Esophagus muscularis mucosa (tissue), 4 donors: ENCODE measurements at regions not wholly inside any gene's neighbourhood (a gene's known extent, or its start where the extent isn't known, plus 50 kb on each side); places are given as distances from the start of the nearest gene placed in this dataset.

ENCODE experiments used
- DNase-seq: peaks from one replicate; pipeline ENCODE4 v3.0.0-alpha.2; 2017; ENCODE audit errors: extremely low spot score
- H3K27ac ChIP-seq, 4 donors: fragments of 200-600 bp; sonication (generic); replicated peaks in 1 of 4; 1 replicate in 3 of 4; 2 replicates in 1 of 4; pipeline ENCODE4 v1.5.1; 2016 to 2019; ENCODE audit warnings: mild to moderate bottlenecking in 1 of 4
- H3K27me3 ChIP-seq, 4 donors: fragments of 200-600 bp; sonication (generic); one replicate each; pipeline versions ENCODE4 v1.5.1 to v1.6.0; 2016 to 2019
- H3K36me3 ChIP-seq, 4 donors: fragments of 200-600 bp; sonication (generic); one replicate each; pipeline ENCODE4 v1.5.1; 2016 to 2019
- H3K4me1 ChIP-seq, 4 donors: fragments of 200-600 bp; sonication (generic); one replicate each; pipeline ENCODE4 v1.5.1; 2016 to 2019
- H3K4me3 ChIP-seq, 4 donors: fragments of 200-600 bp; sonication (generic); 1 replicate in 2 of 4; 2 replicates in 2 of 4; pipeline ENCODE4 v1.5.1; 2016 to 2019; ENCODE audit warnings: mild to moderate bottlenecking in 4 of 4, moderate library complexity in 1 of 4
- H3K9me3 ChIP-seq, 4 donors: fragments of 200-600 bp; sonication (generic); 1 replicate in 3 of 4; 2 replicates in 1 of 4; pipeline ENCODE4 v1.5.1; 2016 to 2019
- CTCF ChIP-seq, 3 experiments: fragments of 200-600 bp in 2 of 3; fragments of 450-650 bp in 1 of 3; sonication (generic) in 2 of 3; IDR thresholded peaks; one replicate each; pipeline ENCODE4 v1.5.1; 2017 to 2019; ENCODE audit warnings: antibody characterized with exemption in 3 of 3, mild to moderate bottlenecking in 2 of 3, moderate library complexity in 1 of 3
- EP300 ChIP-seq: sonication (generic); formaldehyde crosslinking; IDR thresholded peaks from one replicate; pipeline ENCODE4 v1.6.1; 2017; ENCODE audit warnings: antibody characterized with exemption
- POLR2A ChIP-seq: fragments of 450-650 bp; IDR thresholded peaks from one replicate; pipeline ENCODE4 v1.6.1; 2017; ENCODE audit warnings: antibody characterized with exemption, moderate library complexity, mild to moderate bottlenecking, low read depth
- POLR2AphosphoS5 ChIP-seq, 2 donors: sonication (generic); formaldehyde crosslinking; IDR thresholded peaks; one replicate each; pipeline ENCODE4 v1.6.1; 2017; ENCODE audit warnings: antibody characterized with exemption in 2 of 2
- WGBS: methylation state at CpG from one replicate; pipeline ENCODE4 v1.1.5; 2018; 5-methylcytosine and 5-hydroxymethylcytosine counted together
- intact Hi-C: fragments of 100-400 bp; cut with DNase I; formaldehyde crosslinking; loops from one replicate; pipeline ENCODE4 v1.15.1; 2023

GRCh38 chr5:110013017-110013416 is 323.3 kb downstream of the MAN2A1 start:
- no peaks in the 10 kb centered on the region for H3K36me3 ChIP-seq
- intact Hi-C loops: no loop called here
- no peak for TF ChIP-seq POLR2AphosphoS5 (IDR thresholded peaks at IDR 0.05)
- H3K27ac ChIP-seq: no peak overlapping the region
- DNase-seq: no peak
- no peaks in the 10 kb centered on the region for H3K9me3 ChIP-seq
- H3K27me3 ChIP-seq: no peaks in the 10 kb centered on the region
- no peaks in the 10 kb centered on the region for H3K4me1 ChIP-seq
- H3K4me3 ChIP-seq: no peak overlapping the region

GRCh38 chr5:110017854-110018253 is 328.1 kb downstream of the MAN2A1 start:
- TF ChIP-seq EP300: no peak
- TF ChIP-seq POLR2A: no peak
- no peak for TF ChIP-seq POLR2AphosphoS5 (IDR thresholded peaks at IDR 0.05)
- TF ChIP-seq CTCF (IDR thresholded peaks at IDR 0.05): no peak
- Histone ChIP-seq H3K4me3 (no peak overlapping the region), H3K9me3 (no peaks in the 10 kb centered on the region), H3K27ac (no peak overlapping the region), H3K27me3 (no peaks in the 10 kb centered on the region), H3K4me1 (no peaks in the 10 kb centered on the region), H3K36me3 (no peaks in the 10 kb centered on the region)
- 86% methylated on average over 2 of the region's 2 CpGs for WGBS
- intact Hi-C loops: no loop called here
- DNase-seq: no peak

GRCh38 chr5:110018509-110018908 is 328.8 kb downstream of the MAN2A1 start:
- 83% methylated on average over 4 of the region's 5 CpGs for WGBS
- Histone ChIP-seq H3K27ac (no peak overlapping the region), H3K9me3 (no peaks in the 10 kb centered on the region), H3K27me3 (no peaks in the 10 kb centered on the region), H3K4me3 (no peak overlapping the region), H3K4me1 (no peaks in the 10 kb centered on the region), H3K36me3 (no peaks in the 10 kb centered on the region)
- intact Hi-C loops: no loop called here
- no peak for DNase-seq
- TF ChIP-seq POLR2AphosphoS5 (IDR thresholded peaks at IDR 0.05) (no peak), POLR2A (no peak), EP300 (no peak), CTCF (IDR thresholded peaks at IDR 0.05) (no peak)

- Histone ChIP-seq H3K36me3 (no peaks in the 10 kb centered on the region), H3K4me3 (no peak overlapping the region), H3K9me3 (no peaks in the 10 kb centered on the region), H3K4me1 (no peaks in the 10 kb centered on the region), H3K27me3 (no peaks in the 10 kb centered on the region), H3K27ac (no peak overlapping the region)
- 95% methylated on average over 3 of the region's 6 CpGs for WGBS
- no peak for DNase-seq
- intact Hi-C loops: no loop called here
- TF ChIP-seq EP300 (no peak), POLR2A (no peak), CTCF (IDR thresholded peaks at IDR 0.05) (no peak)
These were observed 329.4 kb downstream of the MAN2A1 start for GRCh38 chr5:110019119-110019518.

GRCh38 chr5:110019780-110020179 is 330.1 kb downstream of the MAN2A1 start:
- intact Hi-C loops: no loop called here
- no peak for DNase-seq
- Histone ChIP-seq H3K9me3 (no peaks in the 10 kb centered on the region), H3K4me3 (no peak overlapping the region), H3K36me3 (no peaks in the 10 kb centered on the region), H3K27me3 (no peaks in the 10 kb centered on the region), H3K27ac (no peak overlapping the region), H3K4me1 (no peaks in the 10 kb centered on the region)
- 97% methylated on average over 4 of the region's 4 CpGs for WGBS
- TF ChIP-seq EP300: no peak
- TF ChIP-seq POLR2A: no peak
- TF ChIP-seq POLR2AphosphoS5 (IDR thresholded peaks at IDR 0.05): no peak
- TF ChIP-seq CTCF (IDR thresholded peaks at IDR 0.05): no peak
